Keratinocyte (primary cell): ENCODE measurements at regions not wholly inside any gene's neighbourhood (a gene's known extent, or its start where the extent isn't known, plus 50 kb on each side); places are given as distances from the start of the nearest gene placed in this dataset.

Experiments used
- DNase-seq: peaks from one replicate; pipeline ENCODE4 v3.0.0-alpha.2; 2011; ENCODE audit warnings: low read depth, missing footprints, low spot score
- FAIRE-seq: peaks from 2 replicates; lab custom pipeline; 2011; peaks lifted over from hg19 to GRCh38; lab: Jason Lieb, UNC
- H2AFZ ChIP-seq: 2 replicates; pipeline ENCODE4 v1.6.0; 2012; ENCODE audit warnings: low read length, control low read depth, inconsistent platforms; ENCODE audit not compliant: control insufficient read depth
- H3K27ac ChIP-seq: 2 replicates; pipeline ENCODE4 v1.5.1; 2011; ENCODE audit warnings: low read length; ENCODE audit not compliant: control insufficient read depth, insufficient read depth
- H3K27me3 ChIP-seq: 3 replicates; pipeline ENCODE4 v1.6.0; 2011; ENCODE audit warnings: low read length; ENCODE audit not compliant: control insufficient read depth, insufficient read depth; ENCODE audit errors: extremely low read depth
- H3K36me3 ChIP-seq, 2 experiments: 2 replicates in 1 of 2; 3 replicates in 1 of 2; pipeline ENCODE4 v1.5.1; 2011; ENCODE audit warnings: low read length in 2 of 2, mild to moderate bottlenecking in 1 of 2; ENCODE audit not compliant: control insufficient read depth in 2 of 2, insufficient read depth in 2 of 2; ENCODE audit errors: extremely low read depth in 1 of 2
- H3K4me1 ChIP-seq: 3 replicates; pipeline ENCODE4 v1.5.1; 2011; ENCODE audit warnings: low read length; ENCODE audit not compliant: control insufficient read depth, insufficient read depth; ENCODE audit errors: extremely low read depth
- H3K4me2 ChIP-seq: 3 replicates; pipeline ENCODE4 v1.6.0; 2011; ENCODE audit warnings: low read depth, low read length; ENCODE audit not compliant: control insufficient read depth, insufficient read depth; ENCODE audit errors: extremely low read depth
- H3K4me3 ChIP-seq, 3 experiments: fragments of 200-600 bp in 1 of 3; sonication (generic) in 1 of 3; 2 replicates in 2 of 3; 3 replicates in 1 of 3; pipeline ENCODE4 v1.5.1; 2011 to 2016; ENCODE audit warnings: low read length in 3 of 3, mild to moderate bottlenecking in 3 of 3, control low read depth in 2 of 3, inconsistent platforms in 1 of 3, low read depth in 1 of 3, mixed read lengths in 1 of 3, mixed run types in 1 of 3, moderate library complexity in 1 of 3; ENCODE audit not compliant: control insufficient read depth in 2 of 3, insufficient read depth in 2 of 3; ENCODE audit errors: extremely low read depth in 1 of 3
- H3K79me2 ChIP-seq: 2 replicates; pipeline ENCODE4 v1.6.0; 2012; ENCODE audit warnings: low read length; ENCODE audit not compliant: control insufficient read depth, insufficient read depth
- H3K9ac ChIP-seq: 3 replicates; pipeline ENCODE4 v1.6.0; 2011; ENCODE audit warnings: low read length; ENCODE audit not compliant: control insufficient read depth, insufficient read depth; ENCODE audit errors: extremely low read depth
- H3K9me1 ChIP-seq: 3 replicates; pipeline ENCODE4 v1.6.0; 2011; ENCODE audit warnings: low read length; ENCODE audit not compliant: control insufficient read depth, insufficient read depth; ENCODE audit errors: extremely low read depth
- H3K9me3 ChIP-seq: 2 replicates; pipeline ENCODE4 v1.5.1; 2012; ENCODE audit warnings: low read depth, low read length; ENCODE audit not compliant: control insufficient read depth
- H4K20me1 ChIP-seq: 3 replicates; pipeline ENCODE4 v1.6.0; 2011; ENCODE audit warnings: low read length; ENCODE audit not compliant: control insufficient read depth, insufficient read depth; ENCODE audit errors: extremely low read depth
- CTCF ChIP-seq, 3 experiments: IDR thresholded peaks in 1 of 3; conservative IDR thresholded peaks in 1 of 3; optimal IDR thresholded peaks in 1 of 3; 2 replicates in 2 of 3; 3 replicates in 1 of 3; pipeline versions ENCODE3 to v1.5.1; 2011; ENCODE audit warnings: low read length in 3 of 3, mild to moderate bottlenecking in 3 of 3, moderate library complexity in 2 of 3, control low read depth in 1 of 3, inconsistent platforms in 1 of 3; ENCODE audit not compliant: insufficient read depth in 2 of 3; ENCODE audit errors: extremely low read depth in 1 of 3
- EZH2 ChIP-seq: IDR thresholded peaks from one replicate; pipeline ENCODE4 v1.6.1; 2012; ENCODE audit warnings: inconsistent platforms, mild to moderate bottlenecking, low read length, moderate library complexity
- dilution Hi-C: fragments of 300-500 bp; cut with MboI; formaldehyde crosslinking; loops from one replicate; pipeline ENCODE4 v1.7.0; 2020; ENCODE audit warnings: low sequenced_read_pairs; ENCODE audit not compliant: extremely low pct_ligation_motif_present

GRCh38 chr6:55676736-55677135 lies 97.7 kb upstream of the HMGCLL1 start:
- H3K27ac ChIP-seq: no peak overlapping the region
- TF ChIP-seq EZH2: no peak
- no peak for TF ChIP-seq CTCF (optimal IDR thresholded peaks at IDR 0.05 in 1 of 3, IDR thresholded peaks at IDR 0.05 in 1 of 3, conservative IDR thresholded peaks at IDR 0.05 in 1 of 3; ENCODE audit: extremely low read depth in 1 of 3, insufficient read depth in 2 of 3, low read length in 3 of 3)
- H3K9ac ChIP-seq: no peak overlapping the region
- H3K4me1 ChIP-seq: no peaks in the 10 kb centered on the region
- H3K27me3 ChIP-seq: no peaks in the 10 kb centered on the region
- no peaks in the 10 kb centered on the region for H3K79me2 ChIP-seq
- DNase-seq (no peak), FAIRE-seq (no peak)
- no peaks in the 10 kb centered on the region for H3K36me3 ChIP-seq
- no peaks in the 10 kb centered on the region for H4K20me1 ChIP-seq
- dilution Hi-C loops: no loop called here
- no peak overlapping the region for H3K4me2 ChIP-seq
- no peaks in the 10 kb centered on the region for H3K9me3 ChIP-seq
- H3K4me3 ChIP-seq: no peak overlapping the region
- H2AFZ ChIP-seq: no peak overlapping the region
- H3K9me1 ChIP-seq: no peaks in the 10 kb centered on the region

- no peak overlapping the region for H3K4me2 ChIP-seq
- no peaks in the 10 kb centered on the region for H3K79me2 ChIP-seq
- H3K9me3 ChIP-seq: no peaks in the 10 kb centered on the region
- TF ChIP-seq CTCF (optimal IDR thresholded peaks at IDR 0.05 in 1 of 3, IDR thresholded peaks at IDR 0.05 in 1 of 3, conservative IDR thresholded peaks at IDR 0.05 in 1 of 3; ENCODE audit: extremely low read depth in 1 of 3, insufficient read depth in 2 of 3, low read length in 3 of 3) (no peak), EZH2 (no peak)
- FAIRE-seq: no peak
- no peaks in the 10 kb centered on the region for H3K36me3 ChIP-seq
- H4K20me1 ChIP-seq: no peaks in the 10 kb centered on the region
- no peak overlapping the region for H3K9ac ChIP-seq
- H3K9me1 ChIP-seq: no peaks in the 10 kb centered on the region
- H3K27ac ChIP-seq: no peak overlapping the region
- DNase-seq: no peak
- H3K4me3 ChIP-seq: no peak overlapping the region
- H3K4me1 ChIP-seq: no peaks in the 10 kb centered on the region
- no peak overlapping the region for H2AFZ ChIP-seq
- dilution Hi-C loops: no loop called here
- no peaks in the 10 kb centered on the region for H3K27me3 ChIP-seq
These were observed 96.9 kb upstream of the HMGCLL1 start for GRCh38 chr6:55675941-55676340.
